ENCODE measurements at regions not wholly inside any gene's neighbourhood (a gene's known extent, or its start where the extent isn't known, plus 50 kb on each side); places are given as distances from the start of the nearest gene placed in this dataset.

GRCh38 chr11:71059662-71060061, 192.7 kb downstream of the SHANK2 start:
- no peak for TF ChIP-seq CTCF (IDR thresholded peaks at IDR 0.05; ENCODE audit: insufficient read depth, low read depth, low read length, missing control alignments)
- DNase-seq (ENCODE audit: low read depth), result no peak
- no peak overlapping the region for H3K4me3 ChIP-seq (ENCODE audit: low read depth, low read length)

- no peak for TF ChIP-seq CTCF (IDR thresholded peaks at IDR 0.05; ENCODE audit: insufficient read depth, low read depth, low read length, missing control alignments)
- H3K4me3 ChIP-seq (ENCODE audit: low read depth, low read length), result no peak overlapping the region
- DNase-seq (ENCODE audit: low read depth), result no peak
Measured at GRCh38 chr11:71055925-71056324, 196.5 kb downstream of the SHANK2 start.
